Aorta (tissue), 5 donors: ENCODE measurements at regions not wholly inside any gene's neighbourhood (a gene's known extent, or its start where the extent isn't known, plus 50 kb on each side); places are given as distances from the start of the nearest gene placed in this dataset.

ENCODE experiments used
- ATAC-seq: fragments of 200-7000 bp; cut with Tn5 transposase; one replicate; pipeline ENCODE4 v1.9.1; 2022; ENCODE audit warnings: moderate library complexity; ENCODE audit not compliant: low FRiP score
- DNase-seq, 2 donors: peaks; one replicate each; pipeline ENCODE4 v3.0.0-alpha.2; 2020
- H3K27ac ChIP-seq, 2 donors: one replicate each; pipeline ENCODE4 v1.5.1; 2013; ENCODE audit warnings: low read length in 2 of 2, mild to moderate bottlenecking in 2 of 2, moderate library complexity in 2 of 2, control low read depth in 1 of 2, inconsistent platforms in 1 of 2, low read depth in 1 of 2
- H3K27me3 ChIP-seq, 2 donors: one replicate each; pipeline ENCODE4 v1.6.1; 2013; ENCODE audit warnings: control low read depth in 1 of 2, low read length in 1 of 2, mild to moderate bottlenecking in 1 of 2, moderate library complexity in 1 of 2; ENCODE audit not compliant: insufficient read depth in 2 of 2, control insufficient read depth in 1 of 2
- H3K36me3 ChIP-seq, 2 donors: one replicate each; pipeline ENCODE4 v1.6.1; 2013; ENCODE audit warnings: control low read depth in 1 of 2, low read length in 1 of 2, mild to moderate bottlenecking in 1 of 2; ENCODE audit not compliant: insufficient read depth in 2 of 2, control insufficient read depth in 1 of 2
- H3K4me1 ChIP-seq, 2 donors: one replicate each; pipeline ENCODE4 v1.6.1; 2013; ENCODE audit warnings: low read length in 2 of 2, control low read depth in 1 of 2, mild to moderate bottlenecking in 1 of 2, moderate library complexity in 1 of 2; ENCODE audit not compliant: insufficient read depth in 2 of 2, control insufficient read depth in 1 of 2
- H3K4me3 ChIP-seq, 2 donors: one replicate each; pipeline ENCODE4 v1.5.1; 2013; ENCODE audit warnings: low read length in 2 of 2, control low read depth in 1 of 2, mild to moderate bottlenecking in 1 of 2
- H3K9me3 ChIP-seq: one replicate; pipeline ENCODE4 v1.6.1; 2013; ENCODE audit warnings: mild to moderate bottlenecking, low read length; ENCODE audit not compliant: control insufficient read depth
- WGBS, 2 donors: extraction: QIAGEN DNeasy Blood & Tissue Kit; methylation state at CpG; one replicate each; pipeline ENCODE4 v1.1.7; 2013; 5-methylcytosine and 5-hydroxymethylcytosine counted together
- intact Hi-C, 2 donors: fragments of 100-400 bp; cut with DNase I; formaldehyde crosslinking; loops; one replicate each; pipeline versions ENCODE4 v1.14.2 to v1.15.0; 2022
- donor health status: healthy with polysubstance abuse.
- donor health status: Bipolar disorder and iron deficiency.
- donor health status: DM: no; HTN: no; CAD: no.
- donor health status: DM: no; HTN: no; CAD: no.
- donor health status: DM: yes; HTN: yes; CAD: no.

- Histone ChIP-seq H3K4me3 (no peak overlapping the region), H3K36me3 (no peaks in the 10 kb centered on the region), H3K27ac (no peak overlapping the region), H3K4me1 (no peaks in the 10 kb centered on the region), H3K27me3 (no peaks in the 10 kb centered on the region), H3K9me3 (peaks cover 9% of the 10 kb centered on the region)
- WGBS, 2 donors = 88 to 92% methylated on average over 2 of the region's 2 CpGs
- intact Hi-C loops = no loop called here
- DNase-seq (no peak), ATAC-seq (no peak)
These were observed 89.1 kb upstream of the TRIM24 start for GRCh38 chr7:138370956-138371355.

- Histone ChIP-seq H3K9me3 (peaks cover 9% of the 10 kb centered on the region), H3K27me3 (no peaks in the 10 kb centered on the region), H3K4me1 (no peaks in the 10 kb centered on the region), H3K4me3 (no peak overlapping the region), H3K36me3 (no peaks in the 10 kb centered on the region), H3K27ac (no peak overlapping the region)
- intact Hi-C loops = no loop called here
- no peak for DNase-seq
- 68 to 85% methylated on average over 3 of the region's 3 CpGs for WGBS, 2 donors
- ATAC-seq = no peak
These were observed 85.9 kb upstream of the TRIM24 start for GRCh38 chr7:138374119-138374693.

- no peaks in the 10 kb centered on the region for H3K4me1 ChIP-seq
- DNase-seq (no peak), ATAC-seq (no peak)
- H3K27ac ChIP-seq = no peak overlapping the region
- WGBS, 2 donors = 36 to 41% methylated on average over 2 of the region's 2 CpGs
- H3K36me3 ChIP-seq = no peaks in the 10 kb centered on the region
- H3K9me3 ChIP-seq = no peaks in the 10 kb centered on the region
- H3K27me3 ChIP-seq = no peaks in the 10 kb centered on the region
- no peak overlapping the region for H3K4me3 ChIP-seq
- intact Hi-C loops = no loop called here
These were observed 82.8 kb upstream of the TRIM24 start for GRCh38 chr7:138377306-138377705.

- Histone ChIP-seq H3K27ac (no peak overlapping the region), H3K4me1 (no peaks in the 10 kb centered on the region), H3K27me3 (no peaks in the 10 kb centered on the region), H3K4me3 (no peak overlapping the region), H3K36me3 (no peaks in the 10 kb centered on the region), H3K9me3 (no peaks in the 10 kb centered on the region)
- DNase-seq (no peak), ATAC-seq (no peak)
- intact Hi-C loops = no loop called here
- 81 to 88% methylated on average over 19 of the region's 19 CpGs for WGBS, 2 donors
These were observed 81.1 kb upstream of the TRIM24 start for GRCh38 chr7:138378741-138379559.

- Histone ChIP-seq H3K4me1 (no peaks in the 10 kb centered on the region), H3K27me3 (no peaks in the 10 kb centered on the region), H3K27ac (no peak overlapping the region), H3K36me3 (no peaks in the 10 kb centered on the region), H3K9me3 (no peaks in the 10 kb centered on the region), H3K4me3 (no peak overlapping the region)
- WGBS, 2 donors = 72 to 73% methylated on average over 2 of the region's 2 CpGs
- intact Hi-C loops = no loop called here
- ATAC-seq (no peak), DNase-seq (no peak)
These were observed 77.0 kb upstream of the TRIM24 start for GRCh38 chr7:138382862-138383565.

- Histone ChIP-seq H3K27ac (no peak overlapping the region), H3K27me3 (no peaks in the 10 kb centered on the region), H3K4me3 (no peak overlapping the region), H3K9me3 (no peaks in the 10 kb centered on the region), H3K36me3 (no peaks in the 10 kb centered on the region), H3K4me1 (no peaks in the 10 kb centered on the region)
- DNase-seq (no peak), ATAC-seq (no peak)
- intact Hi-C loops = no loop called here
- 50 to 60% methylated on average over 4 of the region's 4 CpGs for WGBS, 2 donors
These were observed 73.2 kb upstream of the TRIM24 start for GRCh38 chr7:138386821-138387220.

- no peaks in the 10 kb centered on the region for H3K27me3 ChIP-seq
- no peak overlapping the region for H3K4me3 ChIP-seq
- intact Hi-C loops = no loop called here
- H3K36me3 ChIP-seq = no peaks in the 10 kb centered on the region
- H3K4me1 ChIP-seq = no peaks in the 10 kb centered on the region
- H3K27ac ChIP-seq = no peak overlapping the region
- no peak for DNase-seq
- 94 to 95% methylated on average over 6 of the region's 6 CpGs for WGBS, 2 donors
- H3K9me3 ChIP-seq = no peaks in the 10 kb centered on the region
- no peak for ATAC-seq
These were observed 72.1 kb upstream of the TRIM24 start for GRCh38 chr7:138387755-138388475.

GRCh38 chr7:138388673-138389491, 71.2 kb upstream of the TRIM24 start:
- no peak for DNase-seq
- intact Hi-C loops = no loop called here
- no peak for ATAC-seq
- H3K4me1 ChIP-seq = no peaks in the 10 kb centered on the region
- no peak overlapping the region for H3K4me3 ChIP-seq
- no peaks in the 10 kb centered on the region for H3K36me3 ChIP-seq
- no peaks in the 10 kb centered on the region for H3K9me3 ChIP-seq
- H3K27ac ChIP-seq = no peak overlapping the region
- 0 to 40% methylated on average over 1 of the region's 1 CpG for WGBS, 2 donors
- no peaks in the 10 kb centered on the region for H3K27me3 ChIP-seq
